ENCODE measurements at regions not wholly inside any gene's neighbourhood (a gene's known extent, or its start where the extent isn't known, plus 50 kb on each side); places are given as distances from the start of the nearest gene placed in this dataset.
A peak's percentile ranks its signal among the peaks of the same experiment; 100 is the strongest.

DNA sequence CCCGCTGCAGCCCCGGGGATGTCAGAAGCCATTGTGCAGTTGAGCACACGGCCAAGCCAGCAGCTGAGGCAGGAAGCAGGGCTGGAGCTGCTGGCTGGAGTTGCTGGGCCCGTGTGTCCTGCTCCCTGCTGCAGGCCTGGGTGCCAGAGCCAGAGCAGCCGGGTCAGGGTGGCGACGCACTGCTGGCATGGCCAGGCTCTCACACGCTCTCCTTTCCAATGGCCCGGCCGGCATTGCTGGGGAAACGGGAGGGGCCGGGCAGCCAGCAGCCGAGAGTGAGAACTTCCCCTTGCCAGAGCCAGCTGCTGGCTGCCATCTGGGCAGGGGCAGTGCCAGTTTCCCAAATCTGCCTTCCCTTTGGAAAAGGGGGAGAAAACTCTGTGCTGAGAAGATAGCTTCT is 82.4 kb upstream of the PROX1 start:
- no peak for DNase-seq (ENCODE audit: low spot score in 2 of 2)
- no peak overlapping the region for H3K27ac ChIP-seq
- no peak for TF ChIP-seq POLR2A (IDR thresholded peaks at IDR 0.05)
- TF ChIP-seq, protein P1, sequence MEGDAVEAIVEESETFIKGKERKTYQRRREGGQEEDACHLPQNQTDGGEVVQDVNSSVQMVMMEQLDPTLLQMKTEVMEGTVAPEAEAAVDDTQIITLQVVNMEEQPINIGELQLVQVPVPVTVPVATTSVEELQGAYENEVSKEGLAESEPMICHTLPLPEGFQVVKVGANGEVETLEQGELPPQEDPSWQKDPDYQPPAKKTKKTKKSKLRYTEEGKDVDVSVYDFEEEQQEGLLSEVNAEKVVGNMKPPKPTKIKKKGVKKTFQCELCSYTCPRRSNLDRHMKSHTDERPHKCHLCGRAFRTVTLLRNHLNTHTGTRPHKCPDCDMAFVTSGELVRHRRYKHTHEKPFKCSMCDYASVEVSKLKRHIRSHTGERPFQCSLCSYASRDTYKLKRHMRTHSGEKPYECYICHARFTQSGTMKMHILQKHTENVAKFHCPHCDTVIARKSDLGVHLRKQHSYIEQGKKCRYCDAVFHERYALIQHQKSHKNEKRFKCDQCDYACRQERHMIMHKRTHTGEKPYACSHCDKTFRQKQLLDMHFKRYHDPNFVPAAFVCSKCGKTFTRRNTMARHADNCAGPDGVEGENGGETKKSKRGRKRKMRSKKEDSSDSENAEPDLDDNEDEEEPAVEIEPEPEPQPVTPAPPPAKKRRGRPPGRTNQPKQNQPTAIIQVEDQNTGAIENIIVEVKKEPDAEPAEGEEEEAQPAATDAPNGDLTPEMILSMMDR (IDR thresholded peaks at IDR 0.05) = no peak
- TF ChIP-seq POLR2AphosphoS5 (IDR thresholded peaks at IDR 0.05) = no peak
- no peaks in the 10 kb centered on the region for H3K9me3 ChIP-seq
- intact Hi-C loops (cut with DNase I; ENCODE audit: low total_unique reads) = no loop called here
- peak overlapping the region in 1 of 3 donors; percentile 39 for H3K4me3 ChIP-seq
- no peaks in the 10 kb centered on the region for H3K4me1 ChIP-seq
- H3K27me3 ChIP-seq = no peaks in the 10 kb centered on the region
- H3K36me3 ChIP-seq = no peaks in the 10 kb centered on the region

GRCh38 chr1:213908521-213908920 is 79.3 kb upstream of the PROX1 start:
- H3K36me3 ChIP-seq = no peaks in the 10 kb centered on the region
- DNase-seq (ENCODE audit: low spot score in 2 of 2) = no peak
- intact Hi-C loops (cut with DNase I; ENCODE audit: low total_unique reads) = no loop called here

DNA sequence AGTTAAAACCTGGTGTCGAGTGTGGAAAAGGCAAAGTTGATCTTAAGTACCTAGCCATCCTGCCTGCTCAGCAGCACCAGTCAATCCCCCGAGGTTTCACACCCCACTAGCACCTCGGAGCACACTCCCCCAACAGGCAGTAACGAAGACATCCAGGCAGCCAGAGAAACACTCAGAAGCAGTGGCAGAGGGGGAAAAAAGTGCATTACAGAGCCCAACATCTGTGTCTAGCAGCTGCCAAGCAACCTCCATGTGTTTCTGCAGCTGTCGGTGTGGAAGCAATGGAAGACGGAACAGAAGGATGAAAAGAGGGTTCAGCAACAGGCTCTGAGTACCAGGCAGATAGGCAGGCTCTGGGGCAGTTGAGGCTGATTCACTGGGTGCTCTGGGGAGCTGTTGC is 73.4 kb upstream of the PROX1 start:
- H3K4me1 ChIP-seq = no peaks in the 10 kb centered on the region
- TF ChIP-seq POLR2A (IDR thresholded peaks at IDR 0.05) (no peak), POLR2AphosphoS5 (IDR thresholded peaks at IDR 0.05) (no peak)
- TF ChIP-seq, protein P1 (IDR thresholded peaks at IDR 0.05) = no peak
- intact Hi-C loops (cut with DNase I; ENCODE audit: low total_unique reads) = no loop called here
- DNase-seq (ENCODE audit: low spot score in 2 of 2) = no peak
- no peak overlapping the region for H3K27ac ChIP-seq
- no peak overlapping the region for H3K4me3 ChIP-seq
- H3K9me3 ChIP-seq = no peaks in the 10 kb centered on the region
- H3K36me3 ChIP-seq = no peaks in the 10 kb centered on the region
- no peaks in the 10 kb centered on the region for H3K27me3 ChIP-seq

More at GRCh38 chr1:213908521-213908920, 79.3 kb upstream of the PROX1 start:
- no peak overlapping the region for H3K27ac ChIP-seq
- TF ChIP-seq POLR2AphosphoS5 (IDR thresholded peaks at IDR 0.05) = no peak
- TF ChIP-seq, protein P1 (IDR thresholded peaks at IDR 0.05) = no peak
- no peak for TF ChIP-seq POLR2A (IDR thresholded peaks at IDR 0.05)
- no peak overlapping the region for H3K4me3 ChIP-seq
- H3K9me3 ChIP-seq = no peaks in the 10 kb centered on the region
- no peaks in the 10 kb centered on the region for H3K4me1 ChIP-seq
- H3K27me3 ChIP-seq = no peaks in the 10 kb centered on the region

GRCh38 chr1:213921311-213921710 is 66.5 kb upstream of the PROX1 start:
- Histone ChIP-seq H3K27ac (no peak overlapping the region), H3K4me3 (no peak overlapping the region), H3K36me3 (no peaks in the 10 kb centered on the region), H3K27me3 (no peaks in the 10 kb centered on the region), H3K4me1 (no peaks in the 10 kb centered on the region), H3K9me3 (no peaks in the 10 kb centered on the region)
- no peak for TF ChIP-seq POLR2A (IDR thresholded peaks at IDR 0.05)
- TF ChIP-seq POLR2AphosphoS5 (IDR thresholded peaks at IDR 0.05) = no peak
- no peak for DNase-seq (ENCODE audit: low spot score in 2 of 2)
- intact Hi-C loops (cut with DNase I; ENCODE audit: low total_unique reads) = no loop called here

DNA sequence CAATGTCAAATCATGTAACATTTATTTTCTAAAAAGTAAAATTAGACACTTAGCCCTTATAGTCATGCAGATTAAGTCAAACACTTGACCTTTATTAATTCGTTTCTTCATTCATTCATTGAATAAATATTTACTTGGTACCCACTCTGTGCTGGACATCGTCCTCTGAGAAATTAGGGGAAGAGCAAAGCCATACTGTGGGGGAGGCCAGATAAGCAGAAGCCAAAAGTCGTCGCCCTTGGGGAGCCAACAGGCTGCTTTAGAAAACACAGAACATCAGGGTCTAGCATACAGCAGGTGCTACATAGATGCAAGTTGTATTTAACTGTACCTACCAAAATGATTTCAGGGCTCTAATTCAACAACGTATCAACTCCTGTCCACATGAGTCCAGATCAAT is 66.1 kb upstream of the PROX1 start:
- H3K27me3 ChIP-seq = no peaks in the 10 kb centered on the region
- H3K27ac ChIP-seq = no peak overlapping the region
- H3K4me3 ChIP-seq = no peak overlapping the region
- H3K4me1 ChIP-seq = no peaks in the 10 kb centered on the region
- TF ChIP-seq, protein P1 (IDR thresholded peaks at IDR 0.05) = no peak
- TF ChIP-seq POLR2A (IDR thresholded peaks at IDR 0.05) (no peak), POLR2AphosphoS5 (IDR thresholded peaks at IDR 0.05) (no peak)
- intact Hi-C loops (cut with DNase I; ENCODE audit: low total_unique reads) = no loop called here
- no peaks in the 10 kb centered on the region for H3K9me3 ChIP-seq
- DNase-seq (ENCODE audit: low spot score in 2 of 2) = no peak
- H3K36me3 ChIP-seq = no peaks in the 10 kb centered on the region
